ENCODE measurements at regions not wholly inside any gene's neighbourhood (a gene's known extent, or its start where the extent isn't known, plus 50 kb on each side); places are given as distances from the start of the nearest gene placed in this dataset.

- intact Hi-C loops (cut with DNase I): no loop called here
- 57% methylated on average over 1 of the region's 1 CpG for WGBS
- TF ChIP-seq CTCF (IDR thresholded peaks at IDR 0.05) (no peak), POLR2A (IDR thresholded peaks at IDR 0.05) (no peak), POLR2AphosphoS5 (IDR thresholded peaks at IDR 0.05) (no peak)
These were observed 289.0 kb downstream of the C4orf33 start for GRCh38 chr4:129384974-129385373.

GRCh38 chr4:129387666-129388065, 291.7 kb downstream of the C4orf33 start:
- no peaks in the 10 kb centered on the region for H3K4me1 ChIP-seq (replicated peaks)
- H3K4me3 ChIP-seq: no peak overlapping the region
- H3K27me3 ChIP-seq (replicated peaks; ENCODE audit: insufficient read depth): no peaks in the 10 kb centered on the region
- no peaks in the 10 kb centered on the region for H3K36me3 ChIP-seq
- no peaks in the 10 kb centered on the region for H3K9me3 ChIP-seq
- no peak overlapping the region for H3K27ac ChIP-seq
- TF ChIP-seq POLR2A (IDR thresholded peaks at IDR 0.05) (no peak), POLR2AphosphoS5 (IDR thresholded peaks at IDR 0.05) (no peak), CTCF (IDR thresholded peaks at IDR 0.05) (no peak)
- DNase-seq (ENCODE audit: low spot score): no peak
- intact Hi-C loops (cut with DNase I): no loop called here

More at GRCh38 chr4:129384974-129385373, 289.0 kb downstream of the C4orf33 start:
- no peak for DNase-seq (ENCODE audit: low spot score)
- H3K4me3 ChIP-seq: no peak overlapping the region
- H3K27ac ChIP-seq: no peak overlapping the region
- no peaks in the 10 kb centered on the region for H3K36me3 ChIP-seq
- no peaks in the 10 kb centered on the region for H3K27me3 ChIP-seq (replicated peaks; ENCODE audit: insufficient read depth)
- H3K9me3 ChIP-seq: no peaks in the 10 kb centered on the region
- no peaks in the 10 kb centered on the region for H3K4me1 ChIP-seq (replicated peaks)

- Histone ChIP-seq H3K27me3 (replicated peaks; ENCODE audit: insufficient read depth) (no peaks in the 10 kb centered on the region), H3K9me3 (no peaks in the 10 kb centered on the region), H3K4me3 (no peak overlapping the region), H3K27ac (no peak overlapping the region), H3K36me3 (no peaks in the 10 kb centered on the region), H3K4me1 (replicated peaks) (no peaks in the 10 kb centered on the region)
- no peak for DNase-seq (ENCODE audit: low spot score)
- WGBS: 99% methylated on average over 4 of the region's 4 CpGs
- intact Hi-C loops (cut with DNase I): no loop called here
- TF ChIP-seq POLR2AphosphoS5 (IDR thresholded peaks at IDR 0.05) (no peak), CTCF (IDR thresholded peaks at IDR 0.05) (no peak), POLR2A (IDR thresholded peaks at IDR 0.05) (no peak)
These were observed 298.0 kb downstream of the C4orf33 start for GRCh38 chr4:129393976-129394375.

GRCh38 chr4:129394635-129395034, 298.7 kb downstream of the C4orf33 start:
- Histone ChIP-seq H3K4me3 (no peak overlapping the region), H3K27me3 (replicated peaks; ENCODE audit: insufficient read depth) (no peaks in the 10 kb centered on the region), H3K36me3 (no peaks in the 10 kb centered on the region), H3K27ac (no peak overlapping the region), H3K9me3 (no peaks in the 10 kb centered on the region), H3K4me1 (replicated peaks) (no peaks in the 10 kb centered on the region)
- intact Hi-C loops (cut with DNase I): no loop called here
- 46% methylated on average over 6 of the region's 6 CpGs for WGBS
- DNase-seq (ENCODE audit: low spot score): no peak
- TF ChIP-seq POLR2AphosphoS5 (IDR thresholded peaks at IDR 0.05): no peak
- no peak for TF ChIP-seq CTCF (IDR thresholded peaks at IDR 0.05)
- no peak for TF ChIP-seq POLR2A (IDR thresholded peaks at IDR 0.05)

- WGBS: 98% methylated on average over 1 of the region's 1 CpG
- intact Hi-C loops (cut with DNase I): no loop called here
- H3K27ac ChIP-seq: no peak overlapping the region
- no peaks in the 10 kb centered on the region for H3K9me3 ChIP-seq
- H3K27me3 ChIP-seq (replicated peaks; ENCODE audit: insufficient read depth): no peaks in the 10 kb centered on the region
- no peaks in the 10 kb centered on the region for H3K4me1 ChIP-seq (replicated peaks)
- TF ChIP-seq POLR2A (IDR thresholded peaks at IDR 0.05): no peak
- no peak for DNase-seq (ENCODE audit: low spot score)
- H3K36me3 ChIP-seq: no peaks in the 10 kb centered on the region
- H3K4me3 ChIP-seq: no peak overlapping the region
These were observed 307.9 kb downstream of the C4orf33 start for GRCh38 chr4:129403848-129404247.
